Bone marrow (tissue), 2 donors: ENCODE measurements at regions not wholly inside any gene's neighbourhood (a gene's known extent, or its start where the extent isn't known, plus 50 kb on each side); places are given as distances from the start of the nearest gene placed in this dataset.
"Not testable (repeated sequence)": the region's sequence is repeated elsewhere in the genome, so short reads cannot be mapped to it uniquely, and the experiment has no call there.

Experiments used
- DNase-seq, 2 donors: peaks; one replicate each; lab custom pipeline; 2025; lab: John Stamatoyannopoulos, UW

DNA sequence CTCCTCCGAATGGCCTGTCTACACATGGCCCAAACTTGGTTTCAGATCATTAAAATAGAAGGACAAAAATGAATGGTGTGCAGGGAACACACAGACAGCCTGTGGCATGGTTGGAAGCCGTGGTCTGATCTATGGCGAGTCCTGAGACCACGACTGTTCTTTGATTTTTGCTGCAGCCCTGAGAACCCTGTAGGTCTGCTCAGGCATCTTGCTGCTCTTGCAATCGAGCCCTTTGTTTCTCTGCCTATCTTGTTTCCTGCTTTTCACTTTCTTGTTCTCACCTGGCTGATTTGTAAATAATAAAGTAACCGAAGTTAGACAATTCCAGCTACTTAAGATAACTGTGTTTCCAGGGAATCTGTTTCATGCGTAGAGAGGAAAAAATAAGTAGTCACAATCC is 54.1 kb upstream of the NBPF9 start:
- DNase-seq: not testable (repeated sequence)

DNA sequence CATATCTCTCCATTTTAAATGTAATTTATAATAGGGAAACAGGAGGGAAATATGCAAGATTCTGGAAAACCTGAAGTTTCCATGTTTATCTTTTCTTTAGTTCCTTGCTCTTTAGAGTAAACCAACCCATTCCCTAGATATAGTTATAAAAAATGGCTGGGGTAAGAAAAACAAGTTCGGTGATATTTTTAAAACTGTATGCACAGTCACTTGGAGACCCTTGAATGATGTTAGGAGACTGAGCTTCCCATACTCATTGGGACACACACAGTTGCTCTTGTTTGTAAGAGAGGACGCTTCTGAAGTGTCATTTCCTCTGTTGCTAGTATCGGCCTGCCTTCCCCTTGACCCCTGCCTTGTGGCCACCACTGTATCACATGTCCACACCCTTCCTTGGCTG is 55.0 kb upstream of the NBPF9 start:
- DNase-seq: not testable (repeated sequence)

DNA sequence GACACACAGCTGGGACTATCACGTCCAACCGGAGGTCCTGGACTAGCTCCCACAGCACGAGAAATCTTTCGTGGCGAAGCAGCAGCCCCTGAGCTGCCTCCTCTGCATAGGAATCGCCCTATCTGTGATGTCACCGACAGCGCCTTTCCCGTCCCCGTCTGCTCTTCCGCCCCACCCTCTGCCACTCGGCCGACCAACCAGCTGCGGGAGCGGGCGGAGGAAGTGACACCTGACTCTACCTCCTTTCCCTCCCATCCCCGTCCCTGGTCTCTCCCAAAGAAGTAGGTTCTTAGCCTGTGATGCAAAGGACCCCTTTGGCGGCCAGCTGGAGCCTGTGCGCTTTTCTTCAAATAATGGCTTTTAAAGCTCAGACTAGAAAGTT is 59.7 kb upstream of the NBPF9 start:
- DNase-seq: not testable (repeated sequence)

DNA sequence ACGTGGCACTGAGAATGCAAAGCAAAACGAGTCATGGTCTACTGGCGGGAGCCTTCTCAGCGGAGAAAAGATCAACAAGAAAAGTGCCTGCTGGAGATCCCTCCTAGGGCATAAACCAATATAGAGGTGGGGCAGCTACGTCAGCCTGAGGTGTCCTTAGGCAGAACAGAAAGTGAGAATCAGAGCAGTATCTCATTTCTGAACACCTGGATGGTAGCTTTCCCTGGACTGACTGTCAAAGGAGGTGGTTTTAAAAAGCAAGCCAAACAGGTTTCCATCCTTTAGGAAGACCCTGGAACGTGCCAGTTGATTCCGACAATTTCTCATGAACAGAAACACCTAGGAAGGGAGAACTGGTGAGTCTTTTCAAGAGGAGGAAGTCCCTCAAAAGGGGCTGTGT is 71.4 kb upstream of the NBPF9 start:
- not testable (repeated sequence) for DNase-seq

DNA sequence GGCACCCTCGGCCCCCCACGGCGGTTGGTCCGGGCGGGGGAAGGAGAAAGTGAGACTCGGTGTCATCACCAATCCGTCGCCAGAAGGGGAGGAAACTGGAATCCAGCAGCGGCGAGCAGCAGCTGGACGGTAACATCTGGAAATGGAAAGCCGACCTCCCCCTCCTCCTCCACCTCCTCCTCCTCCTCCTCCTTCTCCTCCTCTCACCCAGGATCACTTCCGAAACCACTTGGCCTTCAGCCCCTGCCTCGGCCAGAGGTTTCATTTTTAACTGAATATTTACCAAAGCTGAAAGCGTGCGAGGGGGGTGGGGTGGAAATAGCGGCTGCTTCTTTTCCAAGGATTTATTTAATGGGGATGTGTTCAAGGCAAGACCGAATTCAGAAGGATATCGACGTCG is 72.5 kb upstream of the NBPF9 start:
- not testable (repeated sequence) for DNase-seq

DNA sequence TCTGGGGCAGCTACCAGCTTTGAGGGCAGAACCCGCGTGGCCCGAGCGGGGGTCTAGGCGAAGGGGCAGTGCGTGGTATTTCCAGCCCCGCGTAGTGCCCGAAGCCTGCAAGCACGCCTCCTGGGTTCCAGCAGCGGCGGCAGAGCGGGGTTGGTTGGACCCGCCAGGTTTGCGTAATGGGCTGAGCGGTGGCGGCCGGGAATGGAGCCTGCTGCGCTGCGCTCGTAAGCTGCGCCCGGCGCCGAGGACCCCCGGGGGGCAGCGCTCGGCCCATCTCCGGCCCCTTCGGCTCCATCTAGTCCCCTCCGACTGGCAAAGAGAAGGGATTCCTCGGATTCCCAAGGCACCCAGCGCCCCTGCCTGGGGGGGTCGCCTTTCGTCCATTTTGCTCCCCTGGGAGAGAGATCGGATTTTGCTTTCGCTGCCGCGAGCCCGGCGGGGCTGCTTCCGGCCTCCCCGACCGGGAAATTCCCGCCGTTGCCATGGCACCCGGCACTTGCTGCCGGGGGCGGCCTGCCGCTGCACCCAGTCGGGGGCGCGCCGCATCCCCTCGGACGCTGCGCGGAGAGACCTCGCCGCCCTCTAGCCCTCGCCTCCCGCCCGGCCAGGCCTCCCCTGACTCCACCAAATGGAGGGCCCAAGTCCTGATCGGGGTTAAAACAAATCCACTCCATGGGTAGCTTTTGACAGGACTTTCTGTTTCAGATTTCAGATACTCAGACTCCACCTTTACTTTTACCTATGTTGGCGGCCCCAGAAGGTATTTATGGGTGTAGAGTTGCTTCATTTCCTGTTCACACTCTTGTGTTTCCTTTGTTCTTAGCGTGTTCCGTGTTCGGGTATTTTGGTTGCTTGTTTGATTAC is 73.3 kb upstream of the NBPF9 start:
- peak in 1 of 2 donors; percentile 24 for DNase-seq

DNA sequence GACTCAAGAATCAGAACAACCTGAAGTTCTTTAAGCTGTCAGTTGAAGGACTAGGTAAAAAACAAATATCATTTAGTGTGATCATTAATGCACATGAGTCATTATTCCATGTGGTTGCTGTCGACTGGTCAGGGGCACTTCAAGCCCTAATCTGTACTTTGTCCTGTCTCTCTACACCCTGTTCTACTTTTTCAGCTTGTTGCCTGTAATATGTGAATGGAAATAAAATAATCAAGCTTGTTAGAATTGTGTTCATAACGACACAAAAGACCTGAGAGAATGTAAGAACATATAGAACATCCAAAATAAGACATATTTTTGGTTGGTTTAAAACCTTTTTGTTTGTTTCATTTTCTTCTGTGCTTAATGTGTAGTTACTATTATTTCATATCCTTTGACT is 87.4 kb upstream of the NBPF9 start:
- not testable (repeated sequence) for DNase-seq

DNA sequence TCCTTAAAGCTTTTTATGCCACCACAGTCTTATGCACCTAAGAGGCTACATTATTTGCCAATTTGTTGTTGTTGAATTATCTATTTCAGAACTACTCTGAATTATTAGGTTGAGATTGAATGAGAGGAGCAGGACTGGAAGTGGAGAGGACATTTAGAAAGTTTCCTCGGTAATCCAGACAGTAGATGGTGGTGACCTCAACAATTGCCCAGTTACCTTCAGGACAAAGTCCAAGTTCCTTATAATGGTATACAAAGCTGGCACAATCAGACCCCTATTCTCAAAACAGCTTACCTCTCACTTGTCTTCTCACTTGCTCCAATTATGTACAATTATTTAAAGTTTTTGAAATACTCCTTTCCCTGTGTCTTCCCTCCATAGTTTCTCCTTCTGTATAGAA is 93.3 kb upstream of the NBPF9 start:
- DNase-seq: not testable (repeated sequence)

DNA sequence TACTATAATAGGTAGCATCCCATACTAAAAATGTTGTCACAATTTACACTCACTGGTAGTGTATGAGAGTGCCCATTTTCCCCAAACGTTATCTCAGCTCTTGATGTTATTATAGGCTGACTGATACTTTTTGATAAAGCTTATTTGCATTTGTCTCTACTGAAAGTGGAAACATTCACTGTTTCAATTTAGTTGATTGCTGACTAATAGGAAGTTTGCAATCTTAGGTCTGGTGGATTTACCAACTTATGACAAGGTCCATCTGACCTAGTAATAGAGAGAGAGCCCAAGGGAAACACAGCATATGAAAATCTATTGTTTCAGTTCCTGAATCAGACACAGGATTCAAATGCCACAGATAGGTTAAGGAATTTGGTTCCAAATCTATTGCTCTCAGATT is 97.2 kb upstream of the NBPF9 start:
- DNase-seq: not testable (repeated sequence)

DNA sequence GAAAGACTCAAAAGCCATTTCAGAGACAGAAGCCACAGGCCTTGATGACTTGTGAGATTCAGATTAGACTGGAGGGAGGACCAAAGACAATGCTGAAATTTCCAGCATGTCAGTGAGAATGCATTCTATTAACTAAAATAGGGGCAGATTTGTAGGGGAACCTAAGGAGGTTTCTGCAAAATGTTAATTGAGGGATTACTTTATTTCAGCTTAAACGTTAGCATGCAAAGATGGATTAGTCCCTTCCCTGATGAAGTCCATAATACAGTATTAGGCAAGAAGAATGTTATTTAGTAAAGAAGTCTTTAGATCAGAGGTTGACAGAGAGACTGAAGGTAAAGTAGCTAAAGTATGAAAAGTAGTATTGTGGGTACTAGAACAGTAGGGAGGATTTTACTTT is 98.9 kb upstream of the NBPF9 start:
- not testable (repeated sequence) for DNase-seq

DNA sequence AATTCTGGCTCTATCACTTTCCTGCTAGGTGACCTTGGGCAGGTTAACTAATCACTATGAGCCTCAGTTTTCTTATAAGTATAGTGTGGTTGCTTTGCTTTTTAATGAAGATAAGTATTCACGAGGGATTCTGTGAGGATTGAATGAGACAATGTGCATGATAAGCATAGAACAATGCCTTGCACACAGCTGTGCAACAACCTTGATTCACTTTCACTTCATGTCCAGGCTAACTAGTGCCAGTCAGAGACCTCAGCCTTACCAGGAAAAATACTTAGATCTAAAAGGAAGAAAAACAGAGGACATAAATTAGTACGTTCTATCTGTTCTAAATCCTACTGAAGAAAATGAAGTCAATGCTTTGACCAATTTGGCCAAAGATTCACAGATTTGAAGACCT is 101.0 kb upstream of the NBPF9 start:
- DNase-seq: not testable (repeated sequence)

DNA sequence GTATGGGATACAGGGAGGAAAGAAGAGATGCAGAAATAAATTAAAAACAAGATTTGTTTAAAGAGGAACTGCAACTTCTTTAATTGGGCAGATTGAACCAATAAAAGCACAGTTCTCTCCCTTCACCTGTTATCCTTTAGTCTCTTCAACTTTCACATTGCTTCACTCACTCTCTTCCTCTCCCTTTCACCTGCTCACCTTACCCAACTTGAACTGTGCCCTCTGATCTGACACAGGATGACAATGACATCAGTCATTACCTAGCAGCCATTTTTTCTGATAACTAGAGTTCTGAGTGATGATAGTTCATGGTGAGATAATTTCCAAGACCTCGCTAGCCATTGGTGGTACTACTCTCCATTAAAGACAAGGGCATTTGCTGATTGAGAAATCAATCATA is 105.5 kb upstream of the NBPF9 start:
- not testable (repeated sequence) for DNase-seq

DNA sequence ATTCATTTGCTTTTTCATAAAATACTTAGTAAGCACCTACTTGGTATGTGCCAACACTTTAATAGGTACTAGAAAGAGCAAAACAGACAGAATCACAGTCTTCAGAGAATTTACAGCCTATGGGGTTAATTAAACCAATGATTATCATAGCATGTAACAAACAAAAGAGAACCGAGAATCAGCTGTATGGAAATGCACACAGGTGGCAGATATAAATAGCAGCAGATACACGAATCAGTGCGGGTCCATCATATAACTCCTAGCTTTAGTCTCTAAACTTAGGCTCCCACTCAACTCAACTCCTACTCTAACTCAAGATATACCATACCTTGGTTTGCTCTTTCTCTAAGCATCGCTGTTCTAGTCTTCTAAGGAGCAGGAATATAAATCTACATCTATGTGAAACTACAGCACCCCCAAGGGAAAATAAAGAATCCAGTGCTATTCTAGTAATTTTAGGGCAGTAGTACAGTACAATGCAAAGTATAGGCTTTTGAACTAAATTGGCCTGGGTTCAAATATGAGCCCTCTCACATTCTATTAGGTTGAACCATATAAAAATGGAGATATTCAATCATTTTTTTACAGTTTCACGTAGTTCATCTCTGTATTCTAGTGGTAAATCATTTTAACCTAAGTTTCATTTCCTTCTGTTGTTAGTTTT is 108.5 kb upstream of the NBPF9 start:
- DNase-seq: not testable (repeated sequence)

DNA sequence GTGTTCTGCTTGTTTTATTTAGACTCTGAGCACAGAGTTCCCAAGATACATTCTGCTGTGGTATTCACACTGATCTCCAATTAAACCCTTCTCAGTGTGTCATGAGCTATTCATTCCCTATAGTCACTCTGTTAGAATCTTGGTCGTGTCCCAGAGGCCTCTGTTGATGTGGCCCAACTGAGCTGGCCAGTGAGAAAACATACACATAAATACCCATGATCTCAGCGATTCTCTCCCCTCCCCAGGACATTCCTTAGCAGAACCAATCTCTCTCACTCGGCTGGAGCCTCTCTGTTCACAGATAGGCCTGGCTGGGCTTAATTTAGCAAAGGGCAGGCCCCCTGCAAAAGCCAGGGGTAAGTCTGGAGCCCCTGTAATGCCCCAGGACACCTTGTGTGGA is 109.6 kb upstream of the NBPF9 start:
- not testable (repeated sequence) for DNase-seq

DNA sequence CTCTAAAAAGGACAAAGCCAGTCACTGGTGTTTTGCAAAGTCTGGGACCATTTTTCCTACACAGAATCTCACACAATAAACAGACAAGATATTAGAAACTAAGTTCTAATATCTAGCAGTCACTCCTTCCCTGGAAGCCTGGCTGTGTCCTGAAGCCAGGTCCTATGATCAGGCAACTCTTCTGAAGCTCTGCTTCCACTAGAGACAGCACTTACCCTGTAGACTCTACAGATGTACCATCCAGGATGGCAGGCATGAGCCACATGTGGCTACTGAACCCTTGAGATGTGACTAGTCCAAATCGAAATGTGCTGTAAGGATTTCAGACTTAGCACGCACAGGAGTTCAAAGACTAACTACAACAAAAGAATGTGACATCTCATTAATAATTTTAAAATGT is 110.3 kb upstream of the NBPF9 start:
- not testable (repeated sequence) for DNase-seq

DNA sequence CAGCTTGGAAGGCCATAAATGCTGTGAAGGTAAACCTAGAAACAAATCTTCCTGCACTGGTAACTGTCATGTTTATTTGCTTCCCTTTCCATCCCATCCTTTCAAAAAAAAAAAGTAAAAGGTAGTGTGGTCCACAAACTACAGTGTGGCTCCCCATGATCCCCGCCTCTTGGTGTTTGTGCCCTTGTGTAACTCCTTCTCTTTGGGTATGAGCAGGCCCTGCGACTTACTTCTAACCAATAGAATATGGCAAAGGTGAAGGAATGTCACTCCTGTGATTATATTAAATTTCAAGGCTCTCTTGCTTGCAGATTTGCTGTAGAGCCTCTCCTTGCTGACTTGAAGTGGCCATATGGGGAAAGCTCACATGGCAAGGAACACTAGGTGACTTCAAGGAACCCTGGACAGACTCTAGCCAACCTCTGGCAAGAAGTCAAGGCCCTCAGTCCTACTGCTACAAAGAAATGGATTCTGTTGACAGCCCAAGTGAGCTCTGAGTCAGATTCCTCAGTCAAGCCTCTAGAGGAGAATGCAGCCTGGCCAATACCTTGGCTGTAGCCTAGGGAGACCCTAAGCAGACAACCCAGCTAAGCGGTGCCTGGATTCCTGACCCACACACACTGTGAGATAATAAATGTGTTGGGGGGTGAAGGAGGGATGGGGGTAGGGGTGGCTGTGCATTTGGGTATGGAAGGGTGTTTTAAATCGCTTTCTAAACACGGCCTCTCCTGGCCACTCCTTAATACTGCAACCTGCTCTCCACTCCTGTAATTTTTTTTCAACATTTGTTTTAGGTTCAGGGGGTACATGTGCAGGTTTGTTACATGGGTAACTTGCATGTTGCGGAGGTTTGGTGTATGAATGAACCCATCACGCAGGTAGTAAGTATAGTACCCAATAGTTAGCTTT is 115.0 kb upstream of the NBPF9 start:
- not testable (repeated sequence) for DNase-seq

DNA sequence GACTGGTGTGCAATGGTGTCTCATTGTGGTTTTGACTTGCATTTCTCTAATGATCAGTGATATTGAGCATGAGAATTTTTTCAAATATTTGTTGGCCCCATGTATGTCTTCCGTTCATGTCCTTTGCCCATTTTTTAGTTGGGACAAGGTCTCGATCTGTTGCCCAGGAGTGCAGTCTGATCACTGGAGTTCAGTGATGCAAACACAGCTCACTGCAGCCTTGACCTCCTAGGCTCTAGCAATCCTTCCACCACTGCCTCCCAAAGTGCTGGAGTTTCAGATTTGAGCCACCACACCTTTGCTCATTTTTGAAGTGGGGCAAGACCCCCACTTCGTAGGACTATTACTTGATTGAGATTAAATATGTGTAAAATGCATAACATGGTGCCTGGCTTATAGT is 116.2 kb upstream of the NBPF9 start:
- DNase-seq: not testable (repeated sequence)

DNA sequence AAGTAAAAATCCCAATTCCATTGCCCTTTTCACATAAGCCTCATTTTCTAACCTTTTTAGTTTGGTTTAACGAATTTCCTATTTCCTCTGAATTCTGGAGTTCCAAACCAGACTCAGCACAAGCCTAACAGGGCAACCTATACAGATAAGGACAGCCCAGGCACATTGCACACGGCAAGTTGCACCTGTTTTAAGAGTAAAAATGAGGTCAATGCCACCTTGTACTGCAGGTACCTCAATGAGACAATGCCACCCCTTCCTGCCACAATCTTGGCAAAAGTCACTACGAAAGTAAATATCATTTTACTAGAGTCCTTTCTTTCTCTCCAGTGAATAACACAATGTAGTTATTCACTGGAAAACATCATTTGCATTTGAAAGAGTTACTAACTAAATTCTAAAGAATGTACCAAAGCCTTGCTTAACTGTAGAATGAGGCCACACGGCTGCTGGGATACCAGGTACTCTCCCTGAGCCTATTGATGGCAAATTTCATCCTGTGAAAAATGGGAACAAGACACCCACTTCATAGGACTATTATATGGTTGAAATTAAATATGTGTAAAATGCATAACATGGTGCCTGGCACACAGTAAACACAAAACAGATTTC is 117.2 kb upstream of the NBPF9 start:
- DNase-seq: not testable (repeated sequence)

DNA sequence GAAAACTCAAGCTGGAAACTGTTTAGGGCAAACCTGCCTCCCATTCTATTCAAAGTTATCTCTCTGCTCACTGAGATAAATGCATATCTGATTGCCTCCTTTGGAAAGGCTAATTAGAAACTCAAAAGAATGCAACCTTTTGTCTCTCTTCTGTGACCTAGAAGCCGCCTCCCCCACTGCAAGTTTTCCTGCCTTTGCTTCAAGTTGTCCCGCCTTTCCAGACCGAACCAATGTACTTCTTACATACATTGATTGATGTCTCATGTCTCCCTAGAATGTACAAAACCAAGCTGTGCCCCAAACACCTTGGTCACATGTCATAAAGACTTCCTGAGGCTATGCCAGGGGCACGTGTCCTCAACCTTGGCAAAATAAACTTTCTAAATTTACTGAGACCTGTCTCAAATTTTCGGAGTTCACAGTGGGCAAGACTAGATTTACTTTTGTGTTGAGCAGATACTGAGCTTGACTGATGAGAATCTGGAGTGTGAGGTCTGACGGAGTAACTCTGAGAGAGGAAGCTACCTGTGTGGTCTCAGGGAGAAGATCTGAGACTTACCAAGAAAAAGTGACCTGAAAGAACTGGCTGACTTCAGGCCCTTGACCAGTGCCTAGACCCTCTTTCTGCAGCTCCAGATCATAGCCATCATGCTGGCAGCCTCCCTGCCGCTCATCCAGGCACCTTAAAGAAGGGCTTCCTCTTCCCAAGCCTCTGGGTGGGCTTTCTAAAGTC is 124.7 kb upstream of the NBPF9 start:
- not testable (repeated sequence) for DNase-seq

DNA sequence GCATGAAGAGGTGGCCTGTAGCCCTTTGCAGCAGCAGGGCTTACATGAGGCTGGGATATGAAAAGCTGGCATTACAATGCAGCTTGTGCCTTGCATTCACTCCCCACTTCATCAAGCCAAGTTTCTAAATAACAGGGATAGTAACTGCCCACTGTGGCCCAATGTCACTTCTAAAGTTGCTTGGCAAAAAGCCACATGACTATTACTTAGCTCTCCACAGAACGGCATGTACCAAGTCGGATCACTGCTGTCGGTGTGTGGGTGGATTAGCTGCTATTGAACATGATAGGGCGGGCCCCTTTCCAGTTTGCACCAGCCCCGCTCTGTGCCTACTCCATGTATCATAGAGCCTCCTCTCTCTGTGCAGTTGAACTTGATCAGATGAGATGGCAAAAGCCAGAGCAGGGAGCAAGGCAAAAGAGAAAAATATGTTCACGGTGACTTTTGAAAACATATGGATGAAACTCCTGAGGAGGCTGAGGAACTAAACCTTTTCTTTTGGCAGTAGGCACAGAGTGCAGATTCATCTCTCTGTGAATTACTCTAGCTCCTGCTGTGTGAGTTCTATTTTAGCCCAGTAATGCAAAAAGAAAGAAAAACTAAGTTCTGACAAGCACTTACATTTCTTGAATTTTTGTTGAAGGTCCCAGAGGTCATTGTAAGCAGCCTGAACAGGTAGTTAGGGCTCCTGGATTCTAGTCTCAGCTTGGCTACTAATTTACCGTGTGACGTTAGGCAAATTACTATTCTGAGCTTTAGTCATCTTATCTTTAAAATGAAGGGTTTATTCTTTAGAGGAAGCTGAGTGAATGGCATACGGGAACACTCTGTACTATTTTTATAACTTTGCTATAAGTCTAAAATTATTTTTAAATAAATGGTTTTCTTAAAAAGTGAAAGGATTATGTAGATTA is 125.6 kb upstream of the NBPF9 start:
- DNase-seq: not testable (repeated sequence)
